Activated naive CD4-positive, alpha-beta T cell treated with anti-CD3 and anti-CD28 coated beads, Interleukin-2, amount 10 ng/mL, durations not matched to agents 7 days and 5 days (primary cell): ENCODE measurements at regions not wholly inside any gene's neighbourhood (a gene's known extent, or its start where the extent isn't known, plus 50 kb on each side); places are given as distances from the start of the nearest gene placed in this dataset.
A peak's percentile ranks its signal among the peaks of the same experiment; 100 is the strongest.

Experiments
- CTCF ChIA-PET: fragments of 350-600 bp; sonication (Branson Sonifier 250); formaldehyde crosslinking; loops from one replicate; lab custom pipeline; 2021; ENCODE audit warnings: antibody characterized with exemption; lab: Charles Lee
- DNase-seq: peaks from one replicate; pipeline ENCODE4 v3.0.0-alpha.2; 2020
- H3K27ac Mint-ChIP-seq: one replicate; pipeline ENCODE4 v1.8.0; 2021; ENCODE audit warnings: mild to moderate bottlenecking, moderate library complexity, mixed read lengths
- H3K27me3 Mint-ChIP-seq: one replicate; pipeline ENCODE4 v1.8.0; 2021; ENCODE audit warnings: mild to moderate bottlenecking, mixed read lengths
- H3K36me3 Mint-ChIP-seq: one replicate; pipeline ENCODE4 v1.8.0; 2021; ENCODE audit warnings: mixed read lengths
- H3K4me1 Mint-ChIP-seq: one replicate; pipeline ENCODE4 v1.8.0; 2021; ENCODE audit warnings: mixed read lengths
- H3K4me3 Mint-ChIP-seq: one replicate; pipeline ENCODE4 v1.8.0; 2021; ENCODE audit warnings: mild to moderate bottlenecking, moderate library complexity, mixed read lengths
- H3K9me3 Mint-ChIP-seq: one replicate; pipeline ENCODE4 v1.8.0; 2021; ENCODE audit warnings: mixed read lengths

GRCh38 chr11:104260456-104260855 is 96.5 kb upstream of the PDGFD start:
- H3K4me1 Mint-ChIP-seq, result no peaks in the 10 kb centered on the region
- no peaks in the 10 kb centered on the region for H3K27me3 Mint-ChIP-seq
- DNase-seq, result no peak
- no peak overlapping the region for H3K27ac Mint-ChIP-seq
- H3K36me3 Mint-ChIP-seq, result no peaks in the 10 kb centered on the region
- CTCF ChIA-PET, result no interaction called here
- H3K4me3 Mint-ChIP-seq, result no peak overlapping the region
- no peaks in the 10 kb centered on the region for H3K9me3 Mint-ChIP-seq

- H3K4me1 Mint-ChIP-seq, result no peaks in the 10 kb centered on the region
- no peak for DNase-seq
- H3K27me3 Mint-ChIP-seq, result no peaks in the 10 kb centered on the region
- H3K27ac Mint-ChIP-seq, result no peak overlapping the region
- no peak overlapping the region for H3K4me3 Mint-ChIP-seq
- no peaks in the 10 kb centered on the region for H3K36me3 Mint-ChIP-seq
- H3K9me3 Mint-ChIP-seq, result no peaks in the 10 kb centered on the region
- CTCF ChIA-PET, result no interaction called here
Observed at GRCh38 chr11:104259121-104259610, 95.2 kb upstream of the PDGFD start.

GRCh38 chr11:104256525-104256924 is 92.6 kb upstream of the PDGFD start:
- no peak for DNase-seq
- CTCF ChIA-PET, result no interaction called here
- Mint-ChIP-seq H3K36me3 (no peaks in the 10 kb centered on the region), H3K27me3 (no peaks in the 10 kb centered on the region), H3K4me1 (no peaks in the 10 kb centered on the region), H3K9me3 (no peaks in the 10 kb centered on the region), H3K27ac (no peak overlapping the region), H3K4me3 (no peak overlapping the region)

- Mint-ChIP-seq H3K27ac (no peak overlapping the region), H3K4me3 (no peak overlapping the region), H3K9me3 (no peaks in the 10 kb centered on the region), H3K4me1 (no peaks in the 10 kb centered on the region), H3K27me3 (no peaks in the 10 kb centered on the region), H3K36me3 (no peaks in the 10 kb centered on the region)
- DNase-seq, result peak; percentile 34
- CTCF ChIA-PET, result interaction anchor here (0.9 to 1.6 kb wide), 2 partner anchors 10 to 1357 kb away, joined by 3 to 4 read pairs; no protein-coding TSS in a partner anchor
Observed at GRCh38 chr11:104254347-104254746, 90.4 kb upstream of the PDGFD start.

DNA sequence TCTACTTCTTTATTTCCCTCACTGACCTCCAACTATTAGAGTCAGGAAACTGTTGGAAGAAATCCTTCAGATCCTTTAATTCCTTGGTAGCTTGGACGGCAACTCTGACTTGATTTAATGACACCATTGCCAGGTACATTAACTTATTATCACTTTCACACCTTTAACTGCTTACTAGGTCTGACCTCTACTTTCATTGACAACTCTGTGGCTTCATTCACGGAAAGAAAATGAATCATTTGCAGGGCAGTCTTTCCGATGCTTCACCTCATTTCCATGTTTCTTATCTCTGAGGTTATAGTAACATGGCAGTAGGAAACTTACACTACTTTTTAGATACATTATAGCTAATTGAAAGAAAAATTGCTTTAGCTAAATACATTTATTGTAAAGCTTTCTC is 82.6 kb upstream of the PDGFD start:
- H3K27ac Mint-ChIP-seq, result no peak overlapping the region
- no peak for DNase-seq
- H3K4me1 Mint-ChIP-seq, result no peaks in the 10 kb centered on the region
- H3K36me3 Mint-ChIP-seq, result no peaks in the 10 kb centered on the region
- H3K9me3 Mint-ChIP-seq, result no peaks in the 10 kb centered on the region
- CTCF ChIA-PET, result no interaction called here
- no peak overlapping the region for H3K4me3 Mint-ChIP-seq
- H3K27me3 Mint-ChIP-seq, result no peaks in the 10 kb centered on the region

DNA sequence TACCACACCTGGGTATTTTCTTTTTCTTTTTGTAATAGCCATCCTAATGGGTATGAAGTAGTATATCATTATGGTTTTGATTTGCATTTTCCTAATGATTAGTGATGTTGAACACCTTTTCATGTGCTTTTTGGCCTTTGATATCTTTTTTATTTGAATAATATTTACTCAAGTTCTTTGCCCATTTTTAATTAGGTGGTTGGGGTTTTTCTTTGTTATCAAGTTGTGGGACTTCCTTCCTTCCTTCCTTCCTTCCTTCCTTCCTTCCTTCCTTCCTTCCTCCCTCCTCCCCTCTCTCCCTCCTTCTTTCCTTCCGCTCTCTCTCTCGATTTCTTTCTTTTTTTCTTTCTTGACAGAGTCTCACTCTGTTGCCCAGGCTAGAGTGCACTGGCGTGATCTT is 75.0 kb upstream of the PDGFD start:
- Mint-ChIP-seq H3K27ac (no peak overlapping the region), H3K4me1 (no peaks in the 10 kb centered on the region), H3K9me3 (no peaks in the 10 kb centered on the region), H3K4me3 (no peak overlapping the region), H3K27me3 (no peaks in the 10 kb centered on the region), H3K36me3 (no peaks in the 10 kb centered on the region)
- DNase-seq, result no peak
- CTCF ChIA-PET, result no interaction called here

DNA sequence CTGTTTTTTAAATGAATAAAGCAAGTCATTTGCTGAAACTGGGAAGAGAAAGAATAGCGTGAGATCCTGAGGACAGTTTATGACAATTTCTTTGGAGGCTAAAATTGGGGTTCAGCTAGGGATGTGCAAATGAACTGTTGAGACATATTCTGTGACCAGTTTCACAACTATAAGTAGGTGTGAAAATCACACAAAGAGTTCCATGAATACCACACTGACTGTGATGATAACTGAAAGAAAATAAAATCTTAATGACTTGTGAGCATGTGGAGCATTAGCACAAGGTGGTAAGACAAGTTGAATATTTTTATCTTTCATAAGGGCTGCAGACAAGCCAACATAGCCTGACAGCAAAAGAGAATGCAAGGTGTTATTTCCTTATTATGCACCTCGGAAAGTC is 61.1 kb upstream of the PDGFD start:
- H3K27me3 Mint-ChIP-seq, result no peaks in the 10 kb centered on the region
- CTCF ChIA-PET, result no interaction called here

DNA sequence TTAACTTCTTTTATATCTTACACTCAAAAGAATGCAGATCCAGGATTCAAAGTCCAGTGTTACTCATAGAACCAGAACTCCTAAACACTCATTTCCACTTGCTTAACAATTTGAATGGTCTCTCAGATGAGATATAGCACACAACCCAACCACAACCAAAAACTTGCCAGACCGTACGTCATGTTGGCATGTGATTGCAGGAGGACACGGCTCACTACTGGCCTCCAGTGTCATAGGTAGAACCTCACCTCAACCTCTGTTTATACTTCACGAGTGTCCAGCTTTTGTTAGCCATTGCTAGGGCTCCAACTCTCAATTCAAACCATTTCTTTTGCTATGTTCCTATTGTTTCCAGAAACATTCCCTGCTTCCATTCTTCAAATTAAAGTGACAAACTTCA is 58.5 kb upstream of the PDGFD start:
- no peaks in the 10 kb centered on the region for H3K4me1 Mint-ChIP-seq
- DNase-seq, result no peak
- H3K27me3 Mint-ChIP-seq, result no peaks in the 10 kb centered on the region
- no peak overlapping the region for H3K4me3 Mint-ChIP-seq
- H3K9me3 Mint-ChIP-seq, result peaks cover 3% of the 10 kb centered on the region
- CTCF ChIA-PET, result no interaction called here
- H3K27ac Mint-ChIP-seq, result no peak overlapping the region
- H3K36me3 Mint-ChIP-seq, result no peaks in the 10 kb centered on the region

More for the DNA sequence above, 61.1 kb upstream of the PDGFD start:
- Mint-ChIP-seq H3K27ac (no peak overlapping the region), H3K9me3 (peaks cover 3% of the 10 kb centered on the region), H3K4me3 (no peak overlapping the region), H3K36me3 (no peaks in the 10 kb centered on the region), H3K4me1 (no peaks in the 10 kb centered on the region)
- DNase-seq, result no peak

DNA sequence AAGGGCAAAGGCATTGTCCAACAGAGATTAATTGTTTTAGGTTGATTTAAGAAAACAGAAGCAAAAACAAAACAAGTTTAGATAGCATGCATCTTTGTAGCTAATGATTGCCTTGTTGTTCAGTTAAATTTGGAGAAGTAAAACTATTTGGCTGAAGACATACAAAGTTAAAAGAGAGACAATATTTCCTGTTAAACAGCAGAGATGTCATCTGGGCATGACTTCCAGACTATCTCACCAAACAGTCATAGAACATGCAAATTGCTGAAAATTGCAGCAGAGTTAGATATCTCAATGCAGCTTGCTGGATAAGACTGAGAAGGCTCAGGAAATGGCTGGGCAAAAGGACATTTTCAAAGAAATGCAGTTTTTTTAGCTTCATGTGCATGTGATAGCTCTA is 57.5 kb upstream of the PDGFD start:
- DNase-seq, result no peak
- Mint-ChIP-seq H3K4me1 (no peaks in the 10 kb centered on the region), H3K27me3 (no peaks in the 10 kb centered on the region), H3K36me3 (no peaks in the 10 kb centered on the region), H3K4me3 (no peak overlapping the region), H3K27ac (no peak overlapping the region), H3K9me3 (peaks cover 3% of the 10 kb centered on the region)
- CTCF ChIA-PET, result no interaction called here

GRCh38 chr11:104219096-104219495 is 55.1 kb upstream of the PDGFD start:
- Mint-ChIP-seq H3K4me1 (no peaks in the 10 kb centered on the region), H3K27ac (no peak overlapping the region), H3K36me3 (no peaks in the 10 kb centered on the region), H3K9me3 (peaks cover 3% of the 10 kb centered on the region), H3K27me3 (no peaks in the 10 kb centered on the region), H3K4me3 (no peak overlapping the region)
- DNase-seq, result no peak
- CTCF ChIA-PET, result no interaction called here

- H3K27ac Mint-ChIP-seq, result no peak overlapping the region
- no peak for DNase-seq
Observed at GRCh38 chr11:104214517-104214916, 50.6 kb upstream of the PDGFD start.

More at GRCh38 chr11:104214517-104214916, 50.6 kb upstream of the PDGFD start:
- Mint-ChIP-seq H3K27me3 (no peaks in the 10 kb centered on the region), H3K4me1 (no peaks in the 10 kb centered on the region), H3K9me3 (no peaks in the 10 kb centered on the region), H3K4me3 (no peak overlapping the region), H3K36me3 (no peaks in the 10 kb centered on the region)
- CTCF ChIA-PET, result no interaction called here
